ENCODE measurements at regions not wholly inside any gene's neighbourhood (a gene's known extent, or its start where the extent isn't known, plus 50 kb on each side); places are given as distances from the start of the nearest gene placed in this dataset.
"Not testable (repeated sequence)": the region's sequence is repeated elsewhere in the genome, so short reads cannot be mapped to it uniquely, and the experiment has no call there.

- not testable (repeated sequence) for DNase-seq (ENCODE audit: low spot score)
These were observed 621.9 kb upstream of the ITGA1 start for GRCh38 chr5:52165806-52166205.

DNA sequence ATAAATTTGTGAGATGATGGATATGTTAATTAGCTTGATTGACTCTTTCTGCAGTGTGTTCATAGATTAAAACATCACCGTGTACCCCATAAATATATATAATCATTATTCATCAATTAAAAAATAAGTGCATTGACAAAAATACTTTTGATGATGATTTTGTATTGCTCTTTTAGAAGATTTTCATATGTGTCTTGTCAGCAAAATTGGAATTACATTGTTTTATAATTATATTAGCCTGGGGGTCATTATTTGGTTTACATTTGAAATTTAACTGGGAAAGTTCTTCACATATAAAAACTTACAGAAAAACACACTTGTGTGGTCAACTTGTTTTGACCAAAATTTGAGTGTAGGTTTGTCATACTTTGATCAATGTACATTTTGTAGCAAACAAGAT lies 614.6 kb upstream of the ITGA1 start:
- DNase-seq (ENCODE audit: low spot score), result no peak

DNA sequence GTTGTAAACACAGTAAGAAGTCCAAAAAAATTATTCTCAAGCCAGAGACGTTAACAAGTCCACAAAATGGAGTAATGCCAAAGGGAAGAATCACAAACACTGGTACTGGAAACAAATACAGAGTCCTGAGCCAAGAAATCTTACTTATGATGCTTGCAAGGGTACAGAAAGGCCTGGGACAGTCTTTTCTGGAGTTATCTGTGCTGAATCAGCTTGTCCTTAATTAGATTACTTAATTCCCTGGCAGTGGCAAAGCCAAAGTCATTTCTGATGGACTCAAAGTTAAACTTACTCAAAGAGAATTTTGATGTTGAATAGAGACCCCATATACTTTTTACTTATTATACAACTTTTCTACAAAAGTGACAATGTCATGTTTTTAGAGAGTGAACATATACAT lies 610.5 kb upstream of the ITGA1 start:
- DNase-seq (ENCODE audit: low spot score), result no peak

DNA sequence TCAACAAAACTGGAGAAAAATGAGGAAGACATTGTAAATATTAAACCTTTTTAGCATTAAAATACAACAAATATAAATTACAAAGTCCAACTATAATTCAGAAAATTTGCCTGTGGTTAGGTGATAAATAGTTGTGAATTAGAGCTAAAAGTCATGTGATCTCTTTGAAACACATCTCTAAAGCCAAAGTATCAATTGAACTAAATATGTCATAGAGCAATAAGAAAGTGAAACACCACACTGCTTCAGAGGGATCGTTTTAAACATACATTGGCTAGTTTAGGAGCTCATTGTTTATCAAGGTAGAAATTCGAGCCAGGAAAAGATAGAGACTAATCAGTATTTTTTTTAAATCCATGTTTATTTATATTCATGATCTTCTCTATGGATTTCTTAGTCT lies 606.3 kb upstream of the ITGA1 start:
- DNase-seq (ENCODE audit: low spot score), result no peak

GRCh38 chr5:52190737-52191136 lies 597.0 kb upstream of the ITGA1 start:
- DNase-seq (ENCODE audit: low spot score), result no peak

DNA sequence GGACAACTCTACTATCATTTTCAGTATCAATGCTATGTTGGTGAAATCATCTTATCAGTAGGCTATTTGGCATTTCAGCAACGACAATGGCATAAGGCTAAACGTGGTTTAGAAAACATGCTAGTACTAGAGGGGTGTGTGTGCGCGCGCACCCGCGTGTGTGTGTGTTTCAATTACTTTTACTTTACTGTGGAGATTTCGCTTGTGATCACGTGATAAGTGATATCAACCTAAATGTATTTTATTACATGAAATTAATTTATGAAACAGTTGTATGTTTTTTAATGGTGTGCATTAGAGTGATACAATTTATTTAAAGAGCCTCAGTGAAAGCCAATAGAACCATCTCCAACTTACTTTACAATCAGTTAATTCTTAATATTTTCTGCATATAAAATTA lies 587.9 kb upstream of the ITGA1 start:
- no peak for DNase-seq (ENCODE audit: low spot score)

GRCh38 chr5:52202256-52202655 lies 585.5 kb upstream of the ITGA1 start:
- no peak for DNase-seq (ENCODE audit: low spot score)

DNA sequence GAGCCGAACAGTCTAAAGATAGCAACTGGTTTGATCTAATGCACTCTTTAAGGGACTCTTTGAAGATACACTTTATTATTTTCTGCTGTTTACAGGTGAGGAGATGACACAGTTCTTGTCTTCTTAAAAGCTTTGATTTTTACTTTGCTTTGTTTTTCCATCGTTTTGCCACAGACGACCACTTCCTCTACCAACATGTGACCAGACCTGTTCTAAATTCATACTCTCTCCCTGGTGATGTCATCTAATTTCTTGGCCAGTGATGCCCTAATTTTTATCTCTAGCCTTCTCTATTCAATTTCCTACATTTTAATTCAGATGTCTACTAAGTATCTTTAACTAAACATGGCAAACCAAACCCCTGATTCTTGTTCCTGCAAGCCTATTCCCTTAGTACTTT lies 583.4 kb upstream of the ITGA1 start:
- DNase-seq (ENCODE audit: low spot score), result no peak

Data from cerebellar cortex (tissue), 1 donor.